Fibroblast of mammary gland (primary cell): ENCODE measurements at regions not wholly inside any gene's neighbourhood (a gene's known extent, or its start where the extent isn't known, plus 50 kb on each side); places are given as distances from the start of the nearest gene placed in this dataset.

Experiments
- DNase-seq: peaks from one replicate; pipeline ENCODE4 v3.0.0-alpha.2; 2010; ENCODE audit warnings: low read depth
- H3K4me3 ChIP-seq: 2 replicates; pipeline ENCODE4 v1.5.1; 2011; ENCODE audit warnings: low read depth, mild to moderate bottlenecking, low read length, moderate library complexity; ENCODE audit not compliant: control insufficient read depth
- TF ChIP-seq, protein P1 (sequence below): conservative IDR thresholded peaks from 2 replicates; pipeline ENCODE4 v1.5.1; 2011; ENCODE audit warnings: low read depth, low read length, inconsistent platforms; ENCODE audit not compliant: control insufficient read depth, insufficient read depth

DNA sequence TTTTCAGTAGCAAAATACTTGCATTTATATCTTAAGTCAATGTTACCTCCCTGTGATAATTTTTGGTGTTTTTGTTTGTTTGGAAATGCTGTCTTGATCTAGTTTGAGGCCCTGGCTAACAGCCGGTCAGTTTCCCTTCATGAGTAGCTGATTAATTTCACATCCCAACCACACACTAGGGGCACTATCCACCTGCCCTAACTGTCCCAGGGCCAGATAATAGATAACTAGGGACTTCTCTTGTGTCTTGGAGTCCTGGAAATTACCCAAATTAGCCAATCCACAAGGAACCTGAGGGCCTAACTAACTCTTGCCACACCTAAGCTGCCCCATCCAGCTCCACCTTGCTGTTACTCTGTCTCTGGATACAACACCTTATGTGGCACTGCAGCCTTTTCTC is 399.9 kb downstream of the FOXG1 start:
- DNase-seq = no peak
- H3K4me3 ChIP-seq = no peak overlapping the region
- TF ChIP-seq, protein P1, sequence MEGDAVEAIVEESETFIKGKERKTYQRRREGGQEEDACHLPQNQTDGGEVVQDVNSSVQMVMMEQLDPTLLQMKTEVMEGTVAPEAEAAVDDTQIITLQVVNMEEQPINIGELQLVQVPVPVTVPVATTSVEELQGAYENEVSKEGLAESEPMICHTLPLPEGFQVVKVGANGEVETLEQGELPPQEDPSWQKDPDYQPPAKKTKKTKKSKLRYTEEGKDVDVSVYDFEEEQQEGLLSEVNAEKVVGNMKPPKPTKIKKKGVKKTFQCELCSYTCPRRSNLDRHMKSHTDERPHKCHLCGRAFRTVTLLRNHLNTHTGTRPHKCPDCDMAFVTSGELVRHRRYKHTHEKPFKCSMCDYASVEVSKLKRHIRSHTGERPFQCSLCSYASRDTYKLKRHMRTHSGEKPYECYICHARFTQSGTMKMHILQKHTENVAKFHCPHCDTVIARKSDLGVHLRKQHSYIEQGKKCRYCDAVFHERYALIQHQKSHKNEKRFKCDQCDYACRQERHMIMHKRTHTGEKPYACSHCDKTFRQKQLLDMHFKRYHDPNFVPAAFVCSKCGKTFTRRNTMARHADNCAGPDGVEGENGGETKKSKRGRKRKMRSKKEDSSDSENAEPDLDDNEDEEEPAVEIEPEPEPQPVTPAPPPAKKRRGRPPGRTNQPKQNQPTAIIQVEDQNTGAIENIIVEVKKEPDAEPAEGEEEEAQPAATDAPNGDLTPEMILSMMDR = no peak

DNA sequence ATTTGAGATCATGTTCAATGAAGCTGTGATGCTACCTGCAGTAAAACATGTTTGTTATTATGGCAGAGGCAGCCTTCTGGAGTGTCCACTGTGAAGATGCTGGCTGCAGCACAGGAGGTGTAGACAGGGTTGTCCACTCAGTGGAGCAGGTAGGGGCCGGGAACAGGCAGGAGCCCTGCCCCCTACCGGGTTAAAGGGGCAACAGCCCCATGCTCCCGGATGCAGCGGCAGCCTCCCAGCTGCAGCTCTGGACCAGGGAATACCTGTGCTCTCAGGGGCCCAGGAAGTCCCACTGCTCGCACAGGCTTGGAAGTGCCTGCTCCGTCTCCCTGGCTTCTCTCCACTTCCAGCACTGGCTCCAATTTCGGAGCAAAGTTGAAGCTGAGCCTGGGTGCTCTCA is 401.6 kb downstream of the FOXG1 start:
- TF ChIP-seq, protein P1 = no peak
- no peak for DNase-seq

DNA sequence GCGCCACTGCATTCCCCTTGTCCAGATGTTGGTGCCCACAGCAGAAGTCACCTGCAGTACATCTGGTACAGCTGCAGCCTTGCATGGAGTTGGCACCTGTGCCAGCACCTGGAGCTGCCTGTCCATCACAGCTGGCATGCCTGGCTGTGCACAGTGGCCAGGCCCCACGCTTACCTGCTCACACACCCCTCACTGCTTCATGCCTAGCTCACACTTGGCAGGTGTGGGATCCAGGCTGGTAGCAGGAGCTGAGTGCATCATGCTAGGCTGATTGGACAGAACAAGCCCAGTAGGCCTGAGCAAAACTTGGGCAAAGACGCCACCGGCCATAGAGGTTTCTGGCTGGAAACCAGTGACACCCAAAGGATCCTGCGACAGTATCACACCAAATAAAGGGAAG is 402.8 kb downstream of the FOXG1 start:
- DNase-seq = no peak
- TF ChIP-seq, protein P1 = no peak
- H3K4me3 ChIP-seq = no peak overlapping the region

More for the DNA sequence above, 401.6 kb downstream of the FOXG1 start:
- H3K4me3 ChIP-seq = no peak overlapping the region

DNA sequence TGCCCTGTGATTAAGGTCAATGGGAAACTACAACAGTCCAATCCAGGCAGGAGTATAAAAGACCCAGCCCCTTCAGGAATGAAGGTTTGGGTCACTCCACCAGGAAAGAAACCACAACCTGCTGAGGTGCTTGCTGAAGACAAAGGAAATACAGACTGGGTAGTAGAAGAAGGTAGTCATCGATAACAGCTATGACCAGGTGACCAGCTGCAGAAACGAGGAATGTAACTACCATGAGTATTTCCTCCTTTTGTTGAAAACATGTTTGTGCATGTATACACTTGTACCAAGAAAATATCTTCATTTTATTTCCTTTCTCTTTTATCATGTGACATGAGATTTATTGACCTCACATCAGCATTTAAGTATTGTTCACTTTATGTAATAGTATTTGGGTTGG is 409.1 kb downstream of the FOXG1 start:
- TF ChIP-seq, protein P1 = no peak
- H3K4me3 ChIP-seq = no peak overlapping the region
- no peak for DNase-seq

DNA sequence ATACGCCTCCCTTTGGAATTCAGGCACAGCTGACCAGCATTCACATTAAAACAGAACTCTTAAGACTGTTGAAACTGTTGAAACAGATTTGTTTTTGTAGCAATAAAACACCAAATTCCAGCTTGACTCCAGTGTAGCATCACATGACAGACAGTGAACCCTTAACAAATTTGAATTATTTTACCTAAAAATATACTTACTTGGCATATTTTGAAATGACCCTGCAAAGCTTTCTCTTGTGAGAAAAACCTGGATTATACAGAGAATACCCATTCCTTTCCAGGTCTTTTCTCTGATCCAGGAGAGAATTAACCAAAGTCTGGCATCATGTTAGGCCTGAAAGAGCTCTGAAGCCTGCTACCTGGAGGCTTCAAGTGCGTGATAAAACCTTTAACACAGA is 410.3 kb downstream of the FOXG1 start:
- no peak overlapping the region for H3K4me3 ChIP-seq
- TF ChIP-seq, protein P1 = no peak
- no peak for DNase-seq

DNA sequence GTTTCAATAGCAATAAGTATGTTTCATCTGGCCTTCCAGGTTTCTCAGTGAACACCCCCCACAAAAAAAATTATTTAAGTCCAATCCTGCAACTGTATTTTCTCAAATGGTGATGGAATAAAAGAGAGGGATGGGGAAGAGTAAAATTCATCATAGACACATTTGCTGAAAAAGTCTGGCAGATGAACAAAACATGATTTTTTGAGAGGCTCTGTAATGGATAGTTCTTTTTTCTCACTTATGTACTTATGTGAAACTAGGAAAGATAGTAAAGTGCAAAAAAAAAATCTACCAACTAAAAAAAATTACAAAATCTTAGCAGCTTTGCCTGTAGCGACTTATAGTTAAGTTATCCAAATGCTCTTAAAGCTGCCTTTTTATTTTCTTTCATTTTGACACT is 412.4 kb downstream of the FOXG1 start:
- TF ChIP-seq, protein P1 = no peak
- H3K4me3 ChIP-seq = no peak overlapping the region
- DNase-seq = no peak

DNA sequence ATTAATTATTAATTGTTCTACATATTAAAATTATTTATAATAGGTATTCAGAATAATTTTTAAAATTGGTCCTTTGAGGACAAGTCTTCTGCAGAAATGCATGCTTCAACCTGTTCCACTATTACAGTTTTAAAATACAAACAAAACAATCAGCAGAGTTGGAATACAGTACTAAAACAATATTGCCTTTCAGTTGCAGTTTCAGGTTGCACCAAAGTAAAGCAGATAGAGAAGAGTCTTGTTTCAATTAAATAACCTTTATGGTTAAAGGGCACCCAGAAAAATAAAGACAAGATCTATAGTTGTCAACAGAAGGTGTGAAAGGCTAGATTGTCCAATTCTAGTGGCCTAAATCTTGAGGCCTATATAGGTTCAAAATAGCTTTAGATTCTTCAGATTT is 424.5 kb downstream of the FOXG1 start:
- DNase-seq = no peak
- TF ChIP-seq, protein P1 = no peak
- no peak overlapping the region for H3K4me3 ChIP-seq
